Colonic mucosa (tissue), 4 donors: ENCODE measurements at regions not wholly inside any gene's neighbourhood (a gene's known extent, or its start where the extent isn't known, plus 50 kb on each side); places are given as distances from the start of the nearest gene placed in this dataset.

Experiments
- DNase-seq: peaks from one replicate; pipeline ENCODE4 v3.0.0-alpha.2; 2020
- H3K27ac ChIP-seq: fragments of 200-600 bp; one replicate; pipeline ENCODE4 v1.8.0; 2021
- H3K27me3 ChIP-seq: fragments of 200-600 bp; one replicate; pipeline ENCODE4 v1.8.0; 2021
- H3K36me3 ChIP-seq: fragments of 200-600 bp; one replicate; pipeline ENCODE4 v1.8.0; 2021
- H3K4me1 ChIP-seq: fragments of 200-600 bp; one replicate; pipeline ENCODE4 v1.8.0; 2021; ENCODE audit warnings: mild to moderate bottlenecking
- H3K4me3 ChIP-seq: fragments of 200-600 bp; one replicate; pipeline ENCODE4 v1.8.0; 2021
- H3K9ac ChIP-seq, 2 donors: one replicate each; pipeline ENCODE4 v1.7.0; 2013; ENCODE audit warnings: control low read depth in 2 of 2, low read depth in 2 of 2, low read length in 2 of 2
- H3K9me3 ChIP-seq: fragments of 200-600 bp; one replicate; pipeline ENCODE4 v1.8.0; 2021
- intact Hi-C: fragments of 100-400 bp; cut with DNase I; formaldehyde crosslinking; loops from one replicate; pipeline ENCODE4 v1.14.1; 2022
- TF ChIP-seq, protein P1 (sequence below): fragments of 200-600 bp; IDR thresholded peaks from one replicate; pipeline ENCODE4 v1.8.0; 2022; ENCODE audit warnings: antibody characterized with exemption, mild to moderate bottlenecking
- donor health status: healthy.
- donor health status: DM: no; HTN: no; CAD: no.
- donor health status: DM: no; HTN: no; CAD: no.

GRCh38 chrX:6906608-6907007, 240.9 kb upstream of the STS start:
- TF ChIP-seq, protein P1, sequence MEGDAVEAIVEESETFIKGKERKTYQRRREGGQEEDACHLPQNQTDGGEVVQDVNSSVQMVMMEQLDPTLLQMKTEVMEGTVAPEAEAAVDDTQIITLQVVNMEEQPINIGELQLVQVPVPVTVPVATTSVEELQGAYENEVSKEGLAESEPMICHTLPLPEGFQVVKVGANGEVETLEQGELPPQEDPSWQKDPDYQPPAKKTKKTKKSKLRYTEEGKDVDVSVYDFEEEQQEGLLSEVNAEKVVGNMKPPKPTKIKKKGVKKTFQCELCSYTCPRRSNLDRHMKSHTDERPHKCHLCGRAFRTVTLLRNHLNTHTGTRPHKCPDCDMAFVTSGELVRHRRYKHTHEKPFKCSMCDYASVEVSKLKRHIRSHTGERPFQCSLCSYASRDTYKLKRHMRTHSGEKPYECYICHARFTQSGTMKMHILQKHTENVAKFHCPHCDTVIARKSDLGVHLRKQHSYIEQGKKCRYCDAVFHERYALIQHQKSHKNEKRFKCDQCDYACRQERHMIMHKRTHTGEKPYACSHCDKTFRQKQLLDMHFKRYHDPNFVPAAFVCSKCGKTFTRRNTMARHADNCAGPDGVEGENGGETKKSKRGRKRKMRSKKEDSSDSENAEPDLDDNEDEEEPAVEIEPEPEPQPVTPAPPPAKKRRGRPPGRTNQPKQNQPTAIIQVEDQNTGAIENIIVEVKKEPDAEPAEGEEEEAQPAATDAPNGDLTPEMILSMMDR = no peak
- Histone ChIP-seq H3K36me3 (no peaks in the 10 kb centered on the region), H3K27ac (no peak overlapping the region), H3K4me3 (no peak overlapping the region), H3K9me3 (no peaks in the 10 kb centered on the region), H3K9ac (no peak overlapping the region), H3K4me1 (no peaks in the 10 kb centered on the region), H3K27me3 (no peaks in the 10 kb centered on the region)
- intact Hi-C loops = no loop called here
- no peak for DNase-seq

DNA sequence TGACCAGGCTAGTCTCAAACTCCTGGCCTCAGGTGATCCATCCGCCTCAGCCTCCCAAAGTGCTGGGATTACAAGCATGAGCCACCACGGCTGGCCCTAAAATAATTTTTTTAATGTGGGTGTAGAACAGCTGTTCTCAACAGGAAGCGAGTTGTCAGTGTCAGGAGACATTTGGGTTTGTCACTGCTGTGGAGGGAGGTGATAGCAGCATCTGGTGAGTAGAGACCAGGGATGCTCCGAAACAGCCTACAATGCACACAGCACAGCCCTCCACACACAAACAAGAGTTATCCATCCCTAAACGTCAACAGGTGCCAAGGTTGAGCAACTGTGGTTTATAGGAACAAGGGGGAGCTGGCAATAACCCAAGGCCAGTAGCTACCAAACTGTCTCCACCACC, 243.4 kb upstream of the STS start:
- Histone ChIP-seq H3K9ac (no peak overlapping the region), H3K4me1 (no peaks in the 10 kb centered on the region), H3K4me3 (no peak overlapping the region), H3K27ac (no peak overlapping the region), H3K36me3 (no peaks in the 10 kb centered on the region), H3K27me3 (no peaks in the 10 kb centered on the region), H3K9me3 (no peaks in the 10 kb centered on the region)
- no peak for DNase-seq
- intact Hi-C loops = no loop called here
- TF ChIP-seq, protein P1 = no peak

DNA sequence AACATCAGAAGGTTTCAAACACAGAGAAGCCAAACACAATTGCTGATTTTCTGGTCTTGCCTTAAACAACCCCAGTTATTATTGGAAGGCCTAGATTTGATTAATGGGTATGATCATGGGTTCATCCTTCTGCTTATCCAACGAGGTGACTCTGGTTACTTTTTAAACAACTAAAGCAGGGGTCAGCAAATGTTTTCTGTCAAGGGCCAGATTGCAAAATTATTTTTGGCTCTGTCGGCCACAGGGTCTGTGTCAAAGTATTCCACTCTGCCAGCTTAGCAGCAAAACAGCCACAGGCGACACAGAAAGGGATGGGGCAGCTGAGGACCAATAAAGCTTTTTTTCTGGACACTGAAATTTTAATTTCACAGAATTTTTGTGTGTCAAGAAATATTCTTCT, 249.1 kb upstream of the STS start:
- Histone ChIP-seq H3K9ac (no peak overlapping the region), H3K27me3 (no peaks in the 10 kb centered on the region), H3K4me1 (no peaks in the 10 kb centered on the region), H3K4me3 (no peak overlapping the region), H3K9me3 (no peaks in the 10 kb centered on the region), H3K36me3 (no peaks in the 10 kb centered on the region), H3K27ac (no peak overlapping the region)
- TF ChIP-seq, protein P1 = no peak
- DNase-seq = no peak
- intact Hi-C loops = no loop called here

DNA sequence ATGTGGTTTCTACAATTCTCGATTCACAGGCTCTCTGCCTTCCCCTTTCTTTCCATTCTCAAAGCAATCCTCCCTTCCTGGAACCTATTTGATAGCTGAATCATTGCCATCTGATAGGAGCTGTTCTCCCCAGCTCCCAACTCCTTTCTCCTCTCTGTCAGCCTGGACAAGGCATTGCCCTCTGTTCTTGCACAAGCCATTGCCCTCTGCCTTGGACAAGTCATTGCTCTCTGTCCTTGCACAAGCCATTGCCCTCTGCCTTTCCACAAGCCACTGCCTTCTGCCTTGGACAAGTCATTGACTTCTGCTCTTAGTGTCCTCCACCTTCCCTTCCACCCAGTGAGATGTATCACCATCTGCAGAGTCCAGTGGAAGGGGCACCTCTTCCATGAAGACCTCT, 256.1 kb upstream of the STS start:
- no peak overlapping the region for H3K9ac ChIP-seq
- intact Hi-C loops = no loop called here
- no peak for DNase-seq
- no peaks in the 10 kb centered on the region for H3K27me3 ChIP-seq
- no peaks in the 10 kb centered on the region for H3K9me3 ChIP-seq
- H3K4me3 ChIP-seq = no peak overlapping the region
- TF ChIP-seq, protein P1 = no peak
- H3K27ac ChIP-seq = no peak overlapping the region
- no peaks in the 10 kb centered on the region for H3K36me3 ChIP-seq
- no peaks in the 10 kb centered on the region for H3K4me1 ChIP-seq

GRCh38 chrX:6890544-6891261, 256.8 kb upstream of the STS start:
- H3K36me3 ChIP-seq = no peaks in the 10 kb centered on the region

More at GRCh38 chrX:6890544-6891261, 256.8 kb upstream of the STS start:
- Histone ChIP-seq H3K9me3 (no peaks in the 10 kb centered on the region), H3K9ac (no peak overlapping the region), H3K27me3 (no peaks in the 10 kb centered on the region), H3K4me3 (no peak overlapping the region), H3K27ac (no peak overlapping the region), H3K4me1 (no peaks in the 10 kb centered on the region)
- TF ChIP-seq, protein P1 = no peak
- DNase-seq = no peak
- intact Hi-C loops = no loop called here
